Nephron progenitor cell (in vitro differentiated cells): ENCODE measurements at regions not wholly inside any gene's neighbourhood (a gene's known extent, or its start where the extent isn't known, plus 50 kb on each side); places are given as distances from the start of the nearest gene placed in this dataset.
"Not testable (repeated sequence)": the region's sequence is repeated elsewhere in the genome, so short reads cannot be mapped to it uniquely, and the experiment has no call there.

Source experiments
- DNase-seq: peaks from one replicate; pipeline ENCODE4 v3.0.0; 2021
- H3K27ac Mint-ChIP-seq: 2 replicates; pipeline ENCODE4 v1.8.0; 2021; ENCODE audit warnings: mild to moderate bottlenecking, moderate library complexity, mixed read lengths
- H3K27me3 Mint-ChIP-seq: 2 replicates; pipeline ENCODE4 v1.8.0; 2021; ENCODE audit warnings: mild to moderate bottlenecking, low read depth, mixed read lengths; ENCODE audit not compliant: poor library complexity
- H3K36me3 Mint-ChIP-seq: 2 replicates; pipeline ENCODE4 v1.8.0; 2021; ENCODE audit warnings: low read depth, mixed read lengths
- H3K4me1 Mint-ChIP-seq: 2 replicates; pipeline ENCODE4 v1.8.0; 2021; ENCODE audit warnings: mixed read lengths
- H3K4me3 Mint-ChIP-seq: 2 replicates; pipeline ENCODE4 v1.8.0; 2021; ENCODE audit warnings: mild to moderate bottlenecking, moderate library complexity, mixed read lengths
- H3K9me3 Mint-ChIP-seq: 2 replicates; pipeline ENCODE4 v1.8.0; 2021; ENCODE audit warnings: mild to moderate bottlenecking, moderate library complexity, mixed read lengths
- TF ChIP-seq, protein P1 (sequence below): fragments of 200-600 bp; sonication (generic); IDR thresholded peaks from 2 replicates; pipeline ENCODE4 v1.5.0; 2021; ENCODE audit warnings: antibody characterized with exemption

DNA sequence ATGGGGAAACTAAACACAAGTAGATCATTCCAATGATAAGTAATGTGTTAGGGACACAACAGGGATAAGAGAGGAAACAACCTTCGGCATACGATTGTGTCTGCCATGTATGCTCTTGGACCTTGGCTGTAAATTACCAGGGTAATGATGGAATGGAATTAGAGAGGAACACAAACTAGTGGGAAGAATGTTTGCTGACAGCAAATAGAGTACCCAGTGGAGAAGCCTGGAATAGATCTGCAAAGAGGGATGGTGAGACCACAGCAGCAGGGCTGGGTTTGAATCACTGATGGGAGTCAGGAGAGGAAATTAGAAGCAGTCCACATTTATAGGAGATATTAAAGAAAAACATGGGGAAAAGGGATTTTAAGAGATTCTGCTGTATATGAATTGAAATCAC is 172.8 kb downstream of the LRIG3 start:
- H3K27ac Mint-ChIP-seq, result no peak overlapping the region
- H3K4me1 Mint-ChIP-seq, result no peaks in the 10 kb centered on the region
- no peak for DNase-seq
- no peaks in the 10 kb centered on the region for H3K9me3 Mint-ChIP-seq
- no peaks in the 10 kb centered on the region for H3K27me3 Mint-ChIP-seq
- TF ChIP-seq, protein P1, sequence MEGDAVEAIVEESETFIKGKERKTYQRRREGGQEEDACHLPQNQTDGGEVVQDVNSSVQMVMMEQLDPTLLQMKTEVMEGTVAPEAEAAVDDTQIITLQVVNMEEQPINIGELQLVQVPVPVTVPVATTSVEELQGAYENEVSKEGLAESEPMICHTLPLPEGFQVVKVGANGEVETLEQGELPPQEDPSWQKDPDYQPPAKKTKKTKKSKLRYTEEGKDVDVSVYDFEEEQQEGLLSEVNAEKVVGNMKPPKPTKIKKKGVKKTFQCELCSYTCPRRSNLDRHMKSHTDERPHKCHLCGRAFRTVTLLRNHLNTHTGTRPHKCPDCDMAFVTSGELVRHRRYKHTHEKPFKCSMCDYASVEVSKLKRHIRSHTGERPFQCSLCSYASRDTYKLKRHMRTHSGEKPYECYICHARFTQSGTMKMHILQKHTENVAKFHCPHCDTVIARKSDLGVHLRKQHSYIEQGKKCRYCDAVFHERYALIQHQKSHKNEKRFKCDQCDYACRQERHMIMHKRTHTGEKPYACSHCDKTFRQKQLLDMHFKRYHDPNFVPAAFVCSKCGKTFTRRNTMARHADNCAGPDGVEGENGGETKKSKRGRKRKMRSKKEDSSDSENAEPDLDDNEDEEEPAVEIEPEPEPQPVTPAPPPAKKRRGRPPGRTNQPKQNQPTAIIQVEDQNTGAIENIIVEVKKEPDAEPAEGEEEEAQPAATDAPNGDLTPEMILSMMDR, result no peak
- H3K36me3 Mint-ChIP-seq, result no peaks in the 10 kb centered on the region
- H3K4me3 Mint-ChIP-seq, result no peak overlapping the region

DNA sequence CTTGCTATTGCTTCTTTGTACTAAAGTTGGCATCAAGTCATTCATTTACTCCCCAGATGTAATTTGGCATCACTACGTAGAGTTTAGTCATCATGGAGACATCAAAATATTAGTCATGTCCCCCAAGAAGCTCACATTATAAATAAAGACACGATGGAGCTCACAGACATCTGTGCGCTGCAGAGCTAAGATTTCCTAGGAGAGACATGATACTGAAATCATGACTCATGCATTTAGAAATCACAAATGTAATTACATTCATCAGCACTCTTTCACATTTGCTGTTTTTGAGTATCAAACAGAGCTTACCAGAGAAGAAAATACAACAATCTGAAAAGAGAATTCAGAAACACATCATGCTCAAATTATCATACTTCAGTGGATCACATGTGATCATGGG is 169.8 kb downstream of the LRIG3 start:
- no peak overlapping the region for H3K4me3 Mint-ChIP-seq
- H3K36me3 Mint-ChIP-seq, result no peaks in the 10 kb centered on the region

DNA sequence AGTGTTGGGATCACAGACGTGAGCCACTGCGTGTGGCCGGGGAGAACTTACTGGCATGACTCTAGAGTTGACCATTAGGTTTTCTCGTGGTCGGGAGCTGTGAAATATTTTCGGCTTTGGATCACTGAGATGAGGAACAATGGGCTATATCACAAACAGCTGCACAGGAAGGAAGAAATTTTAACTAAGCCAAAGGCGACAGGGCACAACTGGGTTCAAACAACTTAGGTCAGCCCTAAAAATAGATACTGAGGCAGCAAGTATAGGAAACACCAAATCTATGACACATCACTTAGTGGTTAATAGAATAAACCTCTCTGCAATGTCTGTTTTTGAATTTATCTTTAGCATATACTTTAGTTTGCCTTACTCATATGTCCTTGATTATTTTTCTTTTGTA is 162.9 kb downstream of the LRIG3 start:
- H3K27me3 Mint-ChIP-seq, result peaks cover 5% of the 10 kb centered on the region
- TF ChIP-seq, protein P1, result no peak
- H3K4me1 Mint-ChIP-seq, result no peaks in the 10 kb centered on the region
- H3K27ac Mint-ChIP-seq, result no peak overlapping the region
- no peak for DNase-seq
- no peak overlapping the region for H3K4me3 Mint-ChIP-seq
- peaks cover 7% of the 10 kb centered on the region for H3K9me3 Mint-ChIP-seq
- H3K36me3 Mint-ChIP-seq, result no peaks in the 10 kb centered on the region

More for the DNA sequence above, 169.8 kb downstream of the LRIG3 start:
- no peaks in the 10 kb centered on the region for H3K27me3 Mint-ChIP-seq
- no peak overlapping the region for H3K27ac Mint-ChIP-seq
- TF ChIP-seq, protein P1, result no peak
- H3K9me3 Mint-ChIP-seq, result peaks cover 4% of the 10 kb centered on the region
- no peaks in the 10 kb centered on the region for H3K4me1 Mint-ChIP-seq
- no peak for DNase-seq

DNA sequence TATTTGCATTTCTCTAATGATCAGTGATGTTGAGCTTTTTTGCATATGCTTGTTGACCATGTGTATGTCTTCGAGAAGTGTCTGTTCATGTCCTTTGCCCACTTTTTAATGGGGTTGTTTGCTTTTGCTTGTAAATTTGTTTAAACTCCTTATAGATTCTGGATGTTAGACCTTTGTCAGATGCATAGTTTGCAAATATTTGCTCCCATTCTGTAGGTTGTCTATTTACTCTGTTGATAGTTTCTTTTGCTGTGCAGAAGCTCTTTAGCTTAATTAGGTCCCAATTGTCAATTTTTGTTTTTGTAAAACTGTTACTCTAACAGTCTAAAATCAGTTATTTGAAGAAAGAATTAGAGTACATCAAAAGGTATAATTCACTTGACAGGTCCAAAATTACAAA is 160.6 kb downstream of the LRIG3 start:
- not testable (repeated sequence) for H3K4me1 Mint-ChIP-seq, H3K27ac Mint-ChIP-seq, DNase-seq, H3K9me3 Mint-ChIP-seq, H3K36me3 Mint-ChIP-seq, H3K4me3 Mint-ChIP-seq, H3K27me3 Mint-ChIP-seq

DNA sequence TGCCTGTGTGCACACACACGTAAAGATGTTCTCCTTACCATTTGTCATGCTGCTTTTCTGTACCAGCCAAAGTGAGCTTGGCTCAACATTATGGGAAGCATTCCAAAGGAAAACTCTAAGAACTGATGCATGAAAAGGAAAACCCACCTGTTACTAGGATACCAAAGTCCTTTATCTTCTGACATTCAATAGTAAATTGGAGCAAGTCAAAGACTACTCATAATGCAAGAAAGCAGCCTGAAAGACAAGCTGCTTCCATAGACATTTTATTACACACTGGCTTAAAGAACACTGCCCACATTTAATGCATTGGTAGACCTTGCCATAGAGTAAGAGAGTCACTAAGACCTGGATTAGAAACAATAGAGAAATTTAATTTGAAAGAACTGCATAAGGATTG is 159.0 kb downstream of the LRIG3 start:
- Mint-ChIP-seq H3K4me1 (peaks cover 24% of the 10 kb centered on the region), H3K27me3 (peaks cover 9% of the 10 kb centered on the region), H3K9me3 (peaks cover 3% of the 10 kb centered on the region), H3K36me3 (no peaks in the 10 kb centered on the region), H3K27ac (no peak overlapping the region), H3K4me3 (no peak overlapping the region)
- TF ChIP-seq, protein P1, result no peak
- no peak for DNase-seq

DNA sequence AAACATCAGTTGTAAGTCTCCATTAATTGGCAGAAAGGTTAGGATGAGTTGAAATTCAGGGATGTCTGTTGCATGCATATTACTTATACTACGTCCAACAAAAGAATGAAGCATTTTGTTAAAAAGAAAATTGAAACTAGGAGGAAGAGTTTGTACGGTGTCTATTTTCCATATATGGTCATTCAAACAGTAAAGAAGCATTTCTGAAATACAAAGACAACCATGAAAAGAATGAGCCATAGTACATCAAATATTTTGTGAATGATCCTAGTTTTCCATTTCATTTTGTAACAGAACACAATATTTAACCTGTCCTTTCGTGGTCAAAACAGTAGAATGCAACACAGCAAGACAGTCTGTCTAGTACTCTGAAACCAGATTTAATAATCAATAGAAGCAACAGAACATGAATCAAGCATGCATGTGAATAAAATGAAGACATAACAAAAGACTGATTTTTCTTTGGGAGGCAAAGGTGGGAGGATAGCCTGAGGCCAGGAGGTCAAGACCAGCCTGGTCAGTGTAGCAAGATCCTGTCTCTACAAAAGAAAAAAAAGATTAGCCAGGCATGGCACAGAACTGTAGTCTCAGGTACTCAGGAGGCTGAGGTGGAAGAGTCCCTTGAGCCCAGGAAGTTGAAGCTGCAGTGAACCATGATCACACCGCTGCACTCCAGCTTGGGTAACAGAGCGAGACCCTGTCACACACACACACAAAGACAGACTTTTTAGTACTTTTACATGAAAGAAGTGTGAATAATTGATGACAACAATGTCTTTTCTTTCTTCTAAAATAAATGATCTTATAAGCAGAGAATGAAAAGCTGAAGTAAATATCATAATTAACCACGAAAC is 156.0 kb downstream of the LRIG3 start:
- Mint-ChIP-seq H3K4me3 (no peak overlapping the region), H3K27ac (peak overlapping the region; percentile 77), H3K27me3 (peaks cover 4% of the 10 kb centered on the region)

More for the DNA sequence above, 156.0 kb downstream of the LRIG3 start:
- Mint-ChIP-seq H3K4me1 (peaks cover 25% of the 10 kb centered on the region), H3K9me3 (peaks cover 11% of the 10 kb centered on the region), H3K36me3 (peaks cover 10% of the 10 kb centered on the region)
- peak; percentile 11 for DNase-seq
- TF ChIP-seq, protein P1, result no peak
